NCI-H187 treated with DMSO at 0.1 percent for 48 hours (cell line): ENCODE measurements at regions not wholly inside any gene's neighbourhood (a gene's known extent, or its start where the extent isn't known, plus 50 kb on each side); places are given as distances from the start of the nearest gene placed in this dataset.
"Not testable (repeated sequence)": the region's sequence is repeated elsewhere in the genome, so short reads cannot be mapped to it uniquely, and the experiment has no call there.

Experiments
- DNase-seq: peaks from one replicate; lab custom pipeline; 2025; lab: John Stamatoyannopoulos, UW

- not testable (repeated sequence) for DNase-seq
Observed at GRCh38 chr4:131749224-131749623, 1399.9 kb upstream of the PCDH10 start.

- DNase-seq: not testable (repeated sequence)
Observed at GRCh38 chr4:131750006-131750405, 1399.1 kb upstream of the PCDH10 start.

GRCh38 chr4:131750469-131750868 is 1398.6 kb upstream of the PCDH10 start:
- not testable (repeated sequence) for DNase-seq

- DNase-seq: not testable (repeated sequence)
Observed at GRCh38 chr4:131762234-131762633, 1386.9 kb upstream of the PCDH10 start.

GRCh38 chr4:131764730-131765129 is 1384.4 kb upstream of the PCDH10 start:
- DNase-seq: no peak

- not testable (repeated sequence) for DNase-seq
Observed at GRCh38 chr4:131774382-131774781, 1374.7 kb upstream of the PCDH10 start.

- not testable (repeated sequence) for DNase-seq
Observed at GRCh38 chr4:131810565-131810964, 1338.5 kb upstream of the PCDH10 start.
